Activated CD4-positive, alpha-beta T cell treated with anti-CD3 and anti-CD28 coated beads for 24 hours (primary cell): ENCODE measurements at regions not wholly inside any gene's neighbourhood (a gene's known extent, or its start where the extent isn't known, plus 50 kb on each side); places are given as distances from the start of the nearest gene placed in this dataset.

Source experiments
- DNase-seq, 2 donors: peaks; one replicate each; pipeline ENCODE4 v3.0.0-alpha.2; 2020; ENCODE audit warnings: low read depth in 2 of 2

DNA sequence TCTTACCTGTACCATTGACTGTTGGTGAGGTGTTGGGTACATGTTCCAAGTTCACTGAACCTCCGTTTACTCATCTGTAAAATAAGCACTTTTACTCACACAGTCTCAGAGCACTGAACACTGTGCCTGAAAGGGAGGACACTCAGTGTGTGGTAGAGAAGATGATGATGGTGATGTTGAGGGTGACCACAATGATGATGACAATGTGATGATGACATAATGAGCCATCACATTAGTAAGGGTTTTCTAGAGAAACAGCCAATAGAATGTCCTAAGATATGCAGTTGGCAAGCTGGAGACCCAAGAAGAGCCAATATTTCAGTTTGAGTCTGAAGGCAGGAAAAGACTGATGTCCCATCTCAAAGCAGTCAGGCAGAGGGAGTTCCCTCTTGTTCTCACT, 315.4 kb upstream of the IGFBP7 start:
- DNase-seq: no peak

DNA sequence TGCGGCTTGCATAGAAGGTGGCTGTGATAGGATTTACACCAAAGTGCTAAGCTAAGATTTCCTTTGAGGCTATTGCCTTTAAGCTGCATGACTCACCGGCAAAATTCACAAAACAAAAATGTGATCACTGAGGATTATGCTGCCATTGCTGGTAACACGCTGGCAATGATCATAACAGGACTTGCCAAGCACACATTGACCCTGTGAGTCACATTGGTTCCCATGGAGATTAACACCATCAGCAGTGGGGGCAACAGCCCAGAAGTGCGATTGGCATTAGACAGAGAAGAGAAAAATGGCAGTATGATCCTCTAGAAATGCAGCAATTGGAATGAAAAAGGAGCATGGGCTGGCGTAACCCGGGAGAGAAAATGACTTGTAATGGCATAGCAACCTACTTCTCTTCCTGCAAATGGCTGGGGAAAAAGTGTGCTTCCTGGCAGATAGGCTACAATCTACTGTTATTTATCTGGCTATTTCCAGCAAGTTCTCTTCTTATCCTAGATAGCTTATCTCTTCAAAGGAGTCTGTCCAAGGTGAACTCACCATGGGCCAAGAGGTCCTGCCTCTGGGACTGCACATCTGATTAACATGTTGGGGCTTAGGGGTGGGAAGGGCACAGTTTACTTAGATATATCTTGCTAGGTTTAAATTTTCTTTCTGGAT, 314.2 kb upstream of the IGFBP7 start:
- DNase-seq: no peak

GRCh38 chr4:57418133-57418532, 307.9 kb upstream of the IGFBP7 start:
- no peak for DNase-seq

DNA sequence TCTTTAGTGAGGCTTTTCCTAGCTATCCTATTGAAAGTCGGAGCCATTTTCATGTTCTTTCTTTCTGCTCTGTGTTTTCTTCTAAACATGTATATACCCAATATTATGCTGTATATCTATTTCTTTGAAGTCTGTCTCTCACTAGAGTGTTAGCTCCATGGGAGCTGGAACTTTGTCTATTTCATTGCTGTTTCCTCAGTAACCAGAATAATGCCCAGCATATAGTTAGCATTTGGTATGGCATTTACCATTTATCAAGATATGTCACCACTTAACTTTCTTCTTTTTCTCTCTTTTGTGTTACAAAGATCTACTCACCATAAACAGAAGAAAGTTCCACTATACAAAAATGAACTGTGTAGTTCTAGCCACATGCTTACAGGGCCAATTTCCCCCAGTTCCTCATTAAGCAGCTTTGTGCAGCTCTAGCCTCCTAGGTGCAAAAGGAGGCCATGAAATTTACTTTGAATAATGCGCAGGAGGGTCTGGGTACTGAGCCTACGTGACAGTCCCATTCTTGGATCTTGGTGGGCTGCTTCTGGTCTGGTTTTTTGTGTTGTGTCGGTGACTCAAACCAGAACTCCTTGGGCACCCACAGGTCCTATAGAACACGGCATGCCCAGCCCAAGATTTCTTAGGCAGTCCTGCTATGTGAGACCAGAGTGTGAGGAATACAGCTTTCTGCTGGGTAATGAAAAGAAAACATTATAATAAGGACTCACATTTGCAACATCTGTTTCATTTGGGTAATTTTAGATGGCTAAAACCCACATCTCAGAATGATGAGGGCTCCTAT, 302.3 kb upstream of the IGFBP7 start:
- DNase-seq: no peak

DNA sequence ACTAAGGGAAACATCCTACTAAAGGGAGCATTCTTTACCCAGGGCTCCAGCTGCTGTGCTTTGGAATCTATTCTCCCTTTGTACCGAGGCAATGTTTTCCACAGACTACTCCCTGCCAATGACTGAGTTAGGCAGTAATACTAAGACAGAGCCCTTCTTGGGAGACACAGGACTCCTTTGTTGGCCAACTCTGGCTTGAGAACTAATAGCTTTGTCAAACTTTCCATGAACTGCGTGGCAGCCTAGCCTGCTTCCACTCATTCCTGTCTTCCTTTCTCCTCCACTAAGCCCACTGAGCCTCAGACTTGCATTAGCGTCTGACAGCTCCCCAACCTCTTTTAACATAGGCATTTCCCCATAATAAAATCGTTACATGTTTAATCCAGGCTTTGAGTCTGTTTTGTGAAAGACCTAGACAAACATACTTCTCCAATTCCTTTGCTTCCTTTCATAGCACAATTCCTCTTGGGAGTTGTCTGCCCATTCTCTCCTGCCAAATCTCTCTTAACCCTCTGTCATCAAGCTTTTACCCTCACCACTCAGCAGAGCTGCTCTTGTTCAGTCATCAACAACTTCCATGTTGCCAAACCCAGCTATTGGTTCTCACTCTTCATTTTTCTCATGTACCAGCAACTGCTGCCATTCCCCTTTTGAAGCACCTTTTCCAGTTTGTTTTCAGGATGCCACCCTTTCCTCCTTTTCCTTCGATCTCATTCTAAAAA, 300.3 kb upstream of the IGFBP7 start:
- DNase-seq: no peak

- no peak for DNase-seq
Observed at GRCh38 chr4:57405359-57405758, 295.2 kb upstream of the IGFBP7 start.

- DNase-seq: no peak
Observed at GRCh38 chr4:57404483-57404882, 294.3 kb upstream of the IGFBP7 start.

DNA sequence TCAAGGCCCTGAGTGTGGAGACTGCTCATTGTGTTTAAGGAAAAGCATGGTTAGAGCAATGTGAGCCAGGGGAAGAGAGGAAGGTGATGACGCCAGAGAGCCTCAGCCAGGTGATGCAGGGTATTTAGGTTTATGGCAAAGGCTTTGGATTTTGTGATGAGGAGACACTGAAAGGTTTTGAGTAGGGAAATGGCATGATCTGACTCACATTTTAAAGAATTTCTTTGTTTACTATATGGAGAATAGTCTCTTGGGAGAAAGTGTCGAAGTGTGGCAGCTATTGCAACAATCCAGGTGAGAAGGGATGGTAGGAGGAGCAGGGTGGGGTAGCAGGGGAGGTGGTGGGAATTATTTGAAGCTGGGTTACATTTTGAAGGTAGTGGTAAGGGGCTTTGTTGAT, 293.4 kb upstream of the IGFBP7 start:
- DNase-seq: no peak

DNA sequence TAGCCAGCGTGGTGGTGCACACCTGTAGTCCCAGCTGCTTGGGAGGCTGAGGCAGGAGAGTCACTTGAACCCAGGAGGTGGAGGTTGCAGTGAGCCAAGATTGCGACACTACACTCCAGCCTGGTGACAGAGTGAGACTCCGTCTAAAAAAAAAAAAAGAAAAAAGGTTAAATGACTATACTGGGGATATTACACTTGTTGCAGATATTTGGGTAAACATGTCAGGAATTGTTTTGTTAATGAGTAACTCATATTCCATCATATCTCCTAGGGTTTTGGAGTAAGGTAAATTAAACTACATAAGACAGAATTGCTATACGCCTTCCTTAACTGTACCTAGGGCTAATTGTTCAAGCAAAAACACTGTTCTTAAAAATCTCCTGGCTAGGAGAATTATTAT, 291.4 kb upstream of the IGFBP7 start:
- no peak for DNase-seq

DNA sequence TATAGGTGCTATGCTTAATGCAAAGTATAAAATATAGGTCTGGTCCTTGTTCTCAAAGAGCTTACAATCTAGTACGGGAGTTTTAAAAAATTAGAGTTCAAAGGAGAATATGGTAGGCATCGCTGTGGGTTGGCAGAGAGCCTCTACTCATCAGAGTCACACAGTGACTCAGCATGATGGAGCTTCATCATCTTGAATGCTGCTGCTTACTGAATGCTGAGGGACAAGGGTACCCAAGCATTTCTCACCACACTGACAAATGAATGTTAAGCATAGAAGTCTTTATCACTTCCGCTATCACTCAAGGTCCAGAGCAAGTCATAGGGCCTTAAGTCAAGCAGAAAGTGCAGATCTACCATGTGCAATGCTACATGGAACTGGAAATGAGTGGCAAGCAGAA, 268.6 kb upstream of the IGFBP7 start:
- DNase-seq: no peak

- no peak for DNase-seq
Observed at GRCh38 chr4:57374866-57375595, 264.8 kb upstream of the IGFBP7 start.

GRCh38 chr4:57373991-57374390, 263.8 kb upstream of the IGFBP7 start:
- DNase-seq: no peak

DNA sequence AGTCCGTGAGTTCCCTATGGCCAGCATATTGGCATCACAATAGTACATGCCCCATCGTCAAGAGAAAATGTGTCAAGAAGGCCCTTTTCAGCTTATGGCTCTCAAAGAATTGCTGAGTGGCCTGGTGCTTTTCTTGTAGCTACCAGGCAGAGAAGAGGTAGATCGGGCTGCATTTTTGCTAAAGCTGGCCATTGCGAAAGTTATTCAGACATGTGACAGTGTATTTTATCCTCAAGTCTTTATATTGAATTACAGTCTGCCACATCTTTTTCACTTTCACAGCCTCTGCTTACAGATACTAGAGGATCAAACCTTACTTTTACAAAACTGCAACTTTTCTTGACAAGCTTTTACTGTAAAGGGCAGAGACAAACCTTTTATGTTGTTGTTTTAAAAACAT, 261.5 kb upstream of the IGFBP7 start:
- DNase-seq: no peak

DNA sequence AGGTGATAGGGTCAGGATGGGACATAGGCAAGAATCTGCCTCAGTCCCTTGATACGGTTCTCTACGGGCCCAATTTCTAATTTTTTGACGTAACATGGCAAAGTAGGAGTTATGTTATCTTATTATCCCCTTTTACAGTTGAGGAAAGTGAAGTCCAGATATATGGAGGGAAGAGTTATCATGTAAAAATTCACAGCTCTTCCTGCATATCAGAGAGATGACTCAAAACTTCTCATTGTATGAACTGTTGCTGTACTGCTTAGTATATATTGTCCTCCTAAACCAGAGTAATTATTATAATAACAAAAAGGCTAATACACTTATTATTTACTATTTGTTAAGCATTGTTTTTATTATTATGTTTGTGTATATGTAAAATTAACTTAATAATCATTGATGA, 260.5 kb upstream of the IGFBP7 start:
- DNase-seq: no peak

DNA sequence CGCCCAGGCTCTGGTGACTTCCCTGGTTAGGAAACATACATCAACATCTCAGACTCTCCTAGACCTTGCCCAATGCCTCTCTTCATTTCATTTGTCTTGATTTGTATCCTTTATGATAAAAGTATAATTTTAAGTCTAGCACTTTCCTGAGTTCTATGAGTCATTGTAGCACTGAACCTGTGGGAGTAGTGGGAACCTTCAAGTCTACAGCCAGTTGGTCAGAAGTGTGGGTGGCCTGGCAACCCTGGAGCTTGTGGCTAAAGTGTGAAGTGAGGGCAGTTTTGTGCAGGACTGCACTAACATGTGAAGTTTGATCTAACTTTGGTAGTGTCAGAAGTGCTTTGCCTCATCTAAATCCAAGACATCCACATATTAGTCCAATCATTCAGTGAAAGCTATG, 259.3 kb upstream of the IGFBP7 start:
- DNase-seq: no peak

DNA sequence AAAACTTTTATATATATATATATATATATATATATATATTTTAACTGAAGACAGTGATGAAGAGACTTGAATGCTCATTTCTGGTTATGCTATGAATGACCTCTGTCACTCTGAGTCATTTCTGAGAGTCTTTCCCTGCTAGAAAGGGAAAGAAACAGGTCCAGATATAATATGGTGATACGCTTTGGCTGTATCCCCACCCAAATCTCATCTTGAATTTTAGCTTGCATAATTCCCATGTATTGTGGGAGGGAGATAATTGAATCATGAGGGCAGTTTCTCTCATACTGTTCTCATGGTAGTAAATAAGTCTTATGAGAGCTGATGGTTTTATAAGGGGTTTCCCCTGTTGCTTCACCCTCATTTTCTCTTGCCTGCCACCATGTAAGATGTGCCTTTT, 254.1 kb upstream of the IGFBP7 start:
- DNase-seq: no peak

DNA sequence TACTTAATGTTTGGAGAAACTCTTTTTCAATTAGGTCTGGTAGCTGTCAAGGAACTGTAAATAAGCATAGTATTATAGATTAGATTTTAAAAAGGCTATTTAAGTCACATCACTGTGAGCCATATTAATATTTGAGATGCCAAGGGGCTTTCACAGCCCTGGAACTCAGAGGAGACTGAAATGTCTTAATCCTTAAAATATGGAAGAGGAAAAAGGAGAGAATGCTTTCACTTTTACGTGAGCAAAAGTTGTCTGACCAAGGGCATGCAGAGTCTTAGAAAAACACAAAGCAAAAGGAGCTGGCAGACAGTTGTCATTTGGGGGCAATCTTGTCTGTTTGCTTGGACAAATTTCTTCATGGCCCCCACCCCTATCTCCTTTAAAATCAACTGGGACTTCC, 253.2 kb upstream of the IGFBP7 start:
- DNase-seq: no peak

GRCh38 chr4:57360681-57361080, 250.5 kb upstream of the IGFBP7 start:
- no peak for DNase-seq

DNA sequence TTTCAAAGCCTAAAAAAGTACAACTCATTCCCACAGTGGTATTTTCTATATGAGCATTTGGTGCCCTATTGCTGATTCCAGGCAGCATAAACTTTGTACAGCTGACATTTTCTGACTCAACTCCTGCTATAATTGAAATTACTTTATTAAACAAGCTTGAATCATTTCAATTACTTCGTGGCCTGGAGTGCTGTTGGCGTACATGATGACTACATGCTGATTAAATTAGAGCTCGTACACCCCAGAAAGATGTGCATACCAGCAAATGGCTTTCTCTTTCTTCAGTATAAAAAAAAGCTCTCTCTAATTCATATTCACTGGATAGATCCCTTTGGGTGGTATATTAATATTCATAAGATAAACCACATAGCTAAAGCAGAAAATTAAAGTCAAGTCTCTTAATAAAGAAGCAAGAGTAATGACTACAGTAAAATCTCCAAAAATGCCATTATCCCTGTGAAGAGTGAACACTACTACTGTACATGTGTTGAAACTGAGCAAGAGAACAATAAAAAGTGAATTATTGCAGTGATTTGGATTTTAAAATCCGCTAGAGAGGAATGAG, 245.0 kb upstream of the IGFBP7 start:
- DNase-seq: no peak

GRCh38 chr4:57351731-57352130, 241.5 kb upstream of the IGFBP7 start:
- no peak for DNase-seq

DNA sequence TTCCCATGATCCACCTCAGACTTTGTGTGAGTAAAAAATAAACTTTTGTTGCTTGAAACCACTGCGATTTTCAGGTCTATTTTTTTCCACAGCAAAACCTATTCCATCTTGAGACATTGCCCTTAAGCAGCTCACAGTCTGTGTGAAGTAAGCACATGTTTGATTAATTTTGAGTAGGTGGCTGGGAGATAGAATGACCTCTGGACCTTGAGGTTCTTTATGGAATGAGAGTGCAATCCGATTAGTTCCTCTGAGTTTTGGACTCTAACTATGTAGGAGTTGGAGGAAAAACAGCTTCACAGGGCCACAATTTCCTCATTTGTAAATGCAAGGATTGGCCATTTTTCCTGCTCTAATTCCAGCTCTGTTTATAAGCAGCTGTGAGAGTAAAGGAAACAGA, 234.1 kb upstream of the IGFBP7 start:
- no peak for DNase-seq

DNA sequence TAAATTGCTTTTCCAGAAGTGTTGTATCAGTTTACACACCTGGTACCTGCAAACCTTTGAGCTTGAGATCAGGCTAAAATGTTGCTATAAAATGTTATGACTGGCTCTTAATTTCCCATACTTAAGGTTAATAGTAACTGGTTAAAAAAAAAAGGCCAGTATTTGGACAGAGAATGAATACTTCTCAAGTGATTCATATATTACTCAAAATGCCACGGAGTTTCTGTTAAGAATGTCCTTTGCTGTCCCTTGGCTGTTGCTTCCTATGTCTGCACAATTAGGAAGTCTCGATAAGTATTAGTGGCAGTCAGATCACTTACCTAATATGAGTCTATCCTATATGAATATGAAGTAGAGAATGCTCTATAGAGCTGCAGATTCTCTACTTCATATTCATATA, 232.2 kb upstream of the IGFBP7 start:
- DNase-seq: no peak
